Aorta (tissue), 5 donors: ENCODE measurements at regions not wholly inside any gene's neighbourhood (a gene's known extent, or its start where the extent isn't known, plus 50 kb on each side); places are given as distances from the start of the nearest gene placed in this dataset.

Source experiments
- ATAC-seq: fragments of 200-7000 bp; cut with Tn5 transposase; one replicate; pipeline ENCODE4 v1.9.1; 2022; ENCODE audit warnings: moderate library complexity; ENCODE audit not compliant: low FRiP score
- DNase-seq, 2 donors: peaks; one replicate each; pipeline ENCODE4 v3.0.0-alpha.2; 2020
- H3K27ac ChIP-seq, 2 donors: one replicate each; pipeline ENCODE4 v1.5.1; 2013; ENCODE audit warnings: low read length in 2 of 2, mild to moderate bottlenecking in 2 of 2, moderate library complexity in 2 of 2, control low read depth in 1 of 2, inconsistent platforms in 1 of 2, low read depth in 1 of 2
- H3K27me3 ChIP-seq, 2 donors: one replicate each; pipeline ENCODE4 v1.6.1; 2013; ENCODE audit warnings: control low read depth in 1 of 2, low read length in 1 of 2, mild to moderate bottlenecking in 1 of 2, moderate library complexity in 1 of 2; ENCODE audit not compliant: insufficient read depth in 2 of 2, control insufficient read depth in 1 of 2
- H3K36me3 ChIP-seq, 2 donors: one replicate each; pipeline ENCODE4 v1.6.1; 2013; ENCODE audit warnings: control low read depth in 1 of 2, low read length in 1 of 2, mild to moderate bottlenecking in 1 of 2; ENCODE audit not compliant: insufficient read depth in 2 of 2, control insufficient read depth in 1 of 2
- H3K4me1 ChIP-seq, 2 donors: one replicate each; pipeline ENCODE4 v1.6.1; 2013; ENCODE audit warnings: low read length in 2 of 2, control low read depth in 1 of 2, mild to moderate bottlenecking in 1 of 2, moderate library complexity in 1 of 2; ENCODE audit not compliant: insufficient read depth in 2 of 2, control insufficient read depth in 1 of 2
- H3K4me3 ChIP-seq, 2 donors: one replicate each; pipeline ENCODE4 v1.5.1; 2013; ENCODE audit warnings: low read length in 2 of 2, control low read depth in 1 of 2, mild to moderate bottlenecking in 1 of 2
- H3K9me3 ChIP-seq: one replicate; pipeline ENCODE4 v1.6.1; 2013; ENCODE audit warnings: mild to moderate bottlenecking, low read length; ENCODE audit not compliant: control insufficient read depth
- WGBS, 2 donors: extraction: QIAGEN DNeasy Blood & Tissue Kit; methylation state at CpG; one replicate each; pipeline ENCODE4 v1.1.7; 2013; 5-methylcytosine and 5-hydroxymethylcytosine counted together
- intact Hi-C, 2 donors: fragments of 100-400 bp; cut with DNase I; formaldehyde crosslinking; loops; one replicate each; pipeline versions ENCODE4 v1.14.2 to v1.15.0; 2022
- donor health status: healthy with polysubstance abuse.
- donor health status: Bipolar disorder and iron deficiency.
- donor health status: DM: no; HTN: no; CAD: no.
- donor health status: DM: no; HTN: no; CAD: no.
- donor health status: DM: yes; HTN: yes; CAD: no.

GRCh38 chr2:19752500-19752899, 149.3 kb downstream of the TTC32 start:
- 9 to 20% methylated on average over 3 of the region's 3 CpGs for WGBS, 2 donors
- H3K9me3 ChIP-seq: no peaks in the 10 kb centered on the region
- DNase-seq (no peak), ATAC-seq (no peak)
- H3K4me3 ChIP-seq: no peak overlapping the region
- intact Hi-C loops: no loop called here
- peaks cover 0 to 6% of the 10 kb centered on the region in 2 donors for H3K4me1 ChIP-seq
- no peaks in the 10 kb centered on the region for H3K36me3 ChIP-seq
- H3K27me3 ChIP-seq: no peaks in the 10 kb centered on the region
- no peak overlapping the region for H3K27ac ChIP-seq

- intact Hi-C loops: no loop called here
- DNase-seq (no peak), ATAC-seq (no peak)
These were observed 150.2 kb downstream of the TTC32 start for GRCh38 chr2:19751631-19752030.

GRCh38 chr2:19750136-19750535, 151.6 kb downstream of the TTC32 start:
- Histone ChIP-seq H3K27me3 (no peaks in the 10 kb centered on the region), H3K36me3 (no peaks in the 10 kb centered on the region), H3K4me1 (peaks cover 0 to 6% of the 10 kb centered on the region in 2 donors), H3K9me3 (no peaks in the 10 kb centered on the region), H3K4me3 (no peak overlapping the region), H3K27ac (no peak overlapping the region)
- DNase-seq (no peak), ATAC-seq (no peak)
- intact Hi-C loops: no loop called here
- 80 to 83% methylated on average over 4 of the region's 4 CpGs for WGBS, 2 donors

More at GRCh38 chr2:19751631-19752030, 150.2 kb downstream of the TTC32 start:
- Histone ChIP-seq H3K27ac (no peak overlapping the region), H3K9me3 (no peaks in the 10 kb centered on the region), H3K4me1 (peaks cover 0 to 6% of the 10 kb centered on the region in 2 donors), H3K27me3 (no peaks in the 10 kb centered on the region), H3K36me3 (no peaks in the 10 kb centered on the region), H3K4me3 (no peak overlapping the region)
- WGBS, 2 donors: 8 to 9% methylated on average over 3 of the region's 3 CpGs

- no peak overlapping the region for H3K4me3 ChIP-seq
- WGBS, 2 donors: 69 to 79% methylated on average over 3 of the region's 3 CpGs
- DNase-seq: no peak
- H3K27me3 ChIP-seq: no peaks in the 10 kb centered on the region
- no peak overlapping the region for H3K27ac ChIP-seq
- no peak for ATAC-seq
- H3K9me3 ChIP-seq: no peaks in the 10 kb centered on the region
- intact Hi-C loops: loop anchor here (5.0 to 10.0 kb wide), 4 partner anchors 53 to 397 kb away; no protein-coding TSS in a partner anchor
- H3K4me1 ChIP-seq: peaks cover 0 to 6% of the 10 kb centered on the region in 2 donors
- H3K36me3 ChIP-seq: no peaks in the 10 kb centered on the region
These were observed 152.3 kb downstream of the TTC32 start for GRCh38 chr2:19749507-19749836.

GRCh38 chr2:19748711-19749506, 152.9 kb downstream of the TTC32 start:
- ATAC-seq (no peak), DNase-seq (no peak)
- Histone ChIP-seq H3K36me3 (no peaks in the 10 kb centered on the region), H3K4me1 (peaks cover 0 to 6% of the 10 kb centered on the region in 2 donors), H3K27me3 (no peaks in the 10 kb centered on the region), H3K27ac (peak overlapping the region in 1 of 2 donors; percentile 90), H3K4me3 (no peak overlapping the region), H3K9me3 (no peaks in the 10 kb centered on the region)
- WGBS, 2 donors: 72 to 92% methylated on average over 16 of the region's 16 CpGs
- intact Hi-C loops: loop anchor here (5.0 to 10.0 kb wide), 4 partner anchors 53 to 397 kb away; no protein-coding TSS in a partner anchor

GRCh38 chr2:19748073-19748375, 153.8 kb downstream of the TTC32 start:
- Histone ChIP-seq H3K27me3 (no peaks in the 10 kb centered on the region), H3K9me3 (no peaks in the 10 kb centered on the region), H3K36me3 (no peaks in the 10 kb centered on the region), H3K27ac (peak overlapping the region; percentile 78 to 90), H3K4me1 (peaks cover 0 to 6% of the 10 kb centered on the region in 2 donors), H3K4me3 (no peak overlapping the region)
- DNase-seq (no peak), ATAC-seq (no peak)
- 41 to 54% methylated on average over 6 of the region's 6 CpGs for WGBS, 2 donors
- intact Hi-C loops: loop anchor here (5.0 to 10.0 kb wide), 4 partner anchors 54 to 396 kb away; no protein-coding TSS in a partner anchor

DNA sequence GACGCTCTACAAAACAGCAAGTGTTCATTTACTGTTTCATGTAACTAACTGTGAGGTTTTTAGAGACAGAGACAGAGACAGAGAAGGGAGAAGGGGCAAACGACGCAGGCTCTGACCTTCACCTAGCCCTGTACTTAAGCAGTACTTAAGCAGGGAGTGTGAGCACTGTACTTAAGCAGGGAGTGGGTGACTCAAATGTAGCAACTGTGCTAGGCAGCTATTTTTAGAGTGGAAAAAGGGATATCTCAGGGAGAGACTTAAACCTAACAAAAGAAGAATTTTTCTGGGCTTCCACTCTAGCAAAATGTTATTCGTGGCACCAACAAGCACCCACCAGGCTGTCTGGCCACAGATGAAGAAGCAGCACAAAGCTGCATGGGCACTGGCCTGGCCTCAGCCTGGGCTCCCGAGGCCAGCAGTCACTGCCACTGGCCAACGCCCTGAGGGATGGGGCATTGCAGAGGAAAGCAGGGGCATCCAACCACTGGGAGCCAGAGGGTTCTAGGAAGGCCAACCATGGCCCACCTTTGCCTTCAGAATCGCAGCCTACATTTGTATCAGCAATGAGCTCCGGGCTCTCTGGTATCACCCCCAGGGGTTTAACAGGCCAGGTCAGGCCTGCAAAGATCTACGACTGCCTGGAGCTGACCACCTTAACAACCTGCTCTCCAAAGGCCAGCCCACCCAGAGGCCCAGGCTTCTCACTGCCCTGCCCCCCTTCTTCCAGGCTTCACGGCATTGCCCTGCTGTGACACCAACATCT, 154.3 kb downstream of the TTC32 start:
- Histone ChIP-seq H3K9me3 (no peaks in the 10 kb centered on the region), H3K27ac (peak overlapping the region; percentile 78 to 90), H3K4me1 (peaks cover 0 to 5% of the 10 kb centered on the region in 2 donors), H3K27me3 (no peaks in the 10 kb centered on the region), H3K36me3 (no peaks in the 10 kb centered on the region), H3K4me3 (no peak overlapping the region)
- DNase-seq (no peak), ATAC-seq (peak; percentile 78)
- 14 to 19% methylated on average over 10 of the region's 10 CpGs for WGBS, 2 donors
- intact Hi-C loops: loop anchor here (5.0 to 10.0 kb wide), 4 partner anchors 55 to 395 kb away; no protein-coding TSS in a partner anchor

GRCh38 chr2:19746611-19747309, 155.0 kb downstream of the TTC32 start:
- WGBS, 2 donors: 33 to 41% methylated on average over 13 of the region's 13 CpGs
- DNase-seq (no peak), ATAC-seq (peak; percentile 33)
- Histone ChIP-seq H3K27me3 (no peaks in the 10 kb centered on the region), H3K4me1 (peaks cover 0 to 6% of the 10 kb centered on the region in 2 donors), H3K4me3 (no peak overlapping the region), H3K27ac (peak overlapping the region; percentile 73 to 87), H3K9me3 (no peaks in the 10 kb centered on the region), H3K36me3 (no peaks in the 10 kb centered on the region)
- intact Hi-C loops: loop anchor here (5.0 to 10.0 kb wide), 4 partner anchors 56 to 394 kb away; no protein-coding TSS in a partner anchor
